ENCODE measurements at regions not wholly inside any gene's neighbourhood (a gene's known extent, or its start where the extent isn't known, plus 50 kb on each side); places are given as distances from the start of the nearest gene placed in this dataset.

DNA sequence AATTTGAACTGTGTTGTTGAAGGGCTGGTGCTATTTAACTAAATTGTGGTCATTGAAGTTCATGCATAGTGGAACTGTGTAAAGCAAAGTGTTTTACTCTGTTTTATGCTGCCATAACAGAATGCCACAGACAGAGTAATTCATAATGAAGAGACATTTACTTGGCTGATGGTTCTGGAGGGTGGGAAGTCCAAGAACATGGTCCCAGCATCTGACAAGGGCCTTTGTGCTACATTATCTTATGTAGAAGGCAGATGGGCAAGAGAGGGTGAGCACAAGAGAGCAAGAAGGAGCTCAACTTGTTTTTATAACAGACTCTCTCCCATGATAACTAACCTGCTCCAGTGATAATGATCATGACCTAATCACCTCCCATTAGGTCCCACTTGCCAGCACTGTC, 101.9 kb upstream of the NR3C1 start:
- Histone ChIP-seq H3K9me3 (ENCODE audit: insufficient read depth in 2 of 2, low read depth in 1 of 2, low read length in 1 of 2) (no peaks in the 10 kb centered on the region), H3K36me3 (ENCODE audit: control insufficient read depth in 2 of 4, insufficient read depth in 4 of 4, low read length in 3 of 4) (no peaks in the 10 kb centered on the region), H2AFZ (ENCODE audit: low read length) (no peak overlapping the region), H3K9ac (replicated peaks in 1 of 4; ENCODE audit: extremely low read depth in 1 of 4, low read depth in 3 of 4, low read length in 3 of 4) (no peak overlapping the region), H3K23me2 (ENCODE audit: low read depth, low read length) (no peaks in the 10 kb centered on the region), H3K56ac (replicated peaks; ENCODE audit: insufficient read length, low read depth, low read length) (no peak overlapping the region), H3K4me1 (replicated peaks in 1 of 4; ENCODE audit: control insufficient read depth in 3 of 4, insufficient read depth in 4 of 4, low read length in 3 of 4) (no peaks in the 10 kb centered on the region), H3K14ac (ENCODE audit: insufficient read length) (no peak overlapping the region), H2BK12ac (ENCODE audit: low read depth, low read length) (no peak overlapping the region), H2BK120ac (replicated peaks; ENCODE audit: low read depth, low read length) (no peak overlapping the region), H3K4me3 (ENCODE audit: extremely low read depth in 1 of 4, insufficient read depth in 2 of 4, low read depth in 3 of 4, low read length in 4 of 4) (no peak overlapping the region), H4K91ac (replicated peaks; ENCODE audit: insufficient read length, low read length) (no peak overlapping the region), H2AK5ac (ENCODE audit: low read depth, low read length) (no peak overlapping the region), H3K27ac (ENCODE audit: low read depth, low read length) (no peak overlapping the region), H4K8ac (ENCODE audit: extremely low read depth, insufficient read depth, low read length) (no peak overlapping the region), H3K4me2 (ENCODE audit: insufficient read depth in 1 of 2, low read depth in 2 of 2, low read length in 2 of 2) (no peak overlapping the region), H2BK5ac (ENCODE audit: low read depth, low read length) (no peak overlapping the region), H3K4ac (replicated peaks; ENCODE audit: insufficient read length, low read depth, low read length) (no peak overlapping the region), H2BK15ac (ENCODE audit: low read length) (no peak overlapping the region), H3K23ac (ENCODE audit: insufficient read length) (no peak overlapping the region), H3K27me3 (replicated peaks in 1 of 4; ENCODE audit: control insufficient read depth in 3 of 4, extremely low read depth in 1 of 4, insufficient read depth in 3 of 4, low read length in 3 of 4) (no peaks in the 10 kb centered on the region), H3K18ac (ENCODE audit: extremely low read depth, low read length) (no peak overlapping the region), H4K5ac (ENCODE audit: insufficient read length, low read depth, low read length) (no peak overlapping the region), H3K79me2 (ENCODE audit: control insufficient read depth in 1 of 2, insufficient read depth in 2 of 2, low read length in 2 of 2) (no peaks in the 10 kb centered on the region), H2BK20ac (ENCODE audit: low read length) (no peak overlapping the region), H4K20me1 (replicated peaks in 1 of 2; ENCODE audit: control insufficient read depth in 1 of 2, insufficient read depth in 2 of 2, low read length in 2 of 2) (no peaks in the 10 kb centered on the region), H3K79me1 (ENCODE audit: low read depth, low read length) (no peaks in the 10 kb centered on the region)
- DNase-seq (ENCODE audit: low read depth in 1 of 2, low spot score in 2 of 2) (no peak), FAIRE-seq (no peak)
- POLR2A ChIA-PET (ENCODE audit: partially characterized antibody), result no interaction called here
- CTCF ChIA-PET (ENCODE audit: partially characterized antibody), result no interaction called here
- TF ChIP-seq MAFK (IDR thresholded peaks at IDR 0.05; ENCODE audit: low read depth, low read length) (no peak), NANOG (IDR thresholded peaks at IDR 0.05; ENCODE audit: insufficient read depth, low read depth, low read length, poor library complexity, severe bottlenecking) (no peak), POLR2AphosphoS5 (IDR thresholded peaks at IDR 0.05; ENCODE audit: low read depth, low read length) (no peak), CBX8 (IDR thresholded peaks at IDR 0.05; ENCODE audit: borderline replicate concordance, low read depth, low read length) (no peak), NRF1 (IDR thresholded peaks at IDR 0.05; ENCODE audit: low read depth, low read length) (no peak), POU5F1 (IDR thresholded peaks at IDR 0.05; ENCODE audit: low read depth, low read length) (no peak), EGR1 (IDR thresholded peaks at IDR 0.05; ENCODE audit: borderline replicate concordance, low read depth, low read length) (no peak), RAD21 (IDR thresholded peaks at IDR 0.05 in 1 of 2, conservative IDR thresholded peaks at IDR 0.05 in 1 of 2; ENCODE audit: low read depth in 2 of 2, low read length in 2 of 2) (no peak)
- TF ChIP-seq, protein P1, sequence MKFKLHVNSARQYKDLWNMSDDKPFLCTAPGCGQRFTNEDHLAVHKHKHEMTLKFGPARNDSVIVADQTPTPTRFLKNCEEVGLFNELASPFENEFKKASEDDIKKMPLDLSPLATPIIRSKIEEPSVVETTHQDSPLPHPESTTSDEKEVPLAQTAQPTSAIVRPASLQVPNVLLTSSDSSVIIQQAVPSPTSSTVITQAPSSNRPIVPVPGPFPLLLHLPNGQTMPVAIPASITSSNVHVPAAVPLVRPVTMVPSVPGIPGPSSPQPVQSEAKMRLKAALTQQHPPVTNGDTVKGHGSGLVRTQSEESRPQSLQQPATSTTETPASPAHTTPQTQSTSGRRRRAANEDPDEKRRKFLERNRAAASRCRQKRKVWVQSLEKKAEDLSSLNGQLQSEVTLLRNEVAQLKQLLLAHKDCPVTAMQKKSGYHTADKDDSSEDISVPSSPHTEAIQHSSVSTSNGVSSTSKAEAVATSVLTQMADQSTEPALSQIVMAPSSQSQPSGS (IDR thresholded peaks at IDR 0.05; ENCODE audit: low read length), result no peak
